Hepatocyte (in vitro differentiated cells): ENCODE measurements at regions not wholly inside any gene's neighbourhood (a gene's known extent, or its start where the extent isn't known, plus 50 kb on each side); places are given as distances from the start of the nearest gene placed in this dataset.

Source experiments
- DNase-seq: peaks from one replicate; pipeline ENCODE4 v3.0.0-alpha.2; 2016; ENCODE audit warnings: low spot score
- H2AFZ ChIP-seq: fragments of 200-600 bp; sonication (generic); 2 replicates; pipeline ENCODE4 v1.6.0; 2016; ENCODE audit warnings: antibody characterized with exemption, mild to moderate bottlenecking
- H3K27ac ChIP-seq: fragments of 200-600 bp; sonication (generic); 2 replicates; pipeline ENCODE4 v1.5.1; 2016; ENCODE audit warnings: mild to moderate bottlenecking
- H3K27me3 ChIP-seq: fragments of 200-600 bp; sonication (generic); 2 replicates; pipeline ENCODE4 v1.6.1; 2016
- H3K36me3 ChIP-seq: fragments of 200-600 bp; sonication (generic); replicated peaks from 2 replicates; pipeline ENCODE4 v1.5.1; 2016; ENCODE audit warnings: low read depth; ENCODE audit not compliant: insufficient read depth
- H3K4me1 ChIP-seq: fragments of 200-600 bp; sonication (generic); 2 replicates; pipeline ENCODE4 v1.5.1; 2016; ENCODE audit warnings: mild to moderate bottlenecking, moderate library complexity; ENCODE audit not compliant: insufficient read depth
- H3K4me2 ChIP-seq: fragments of 200-600 bp; sonication (generic); 2 replicates; pipeline ENCODE4 v1.6.0; 2016
- H3K4me3 ChIP-seq: fragments of 200-600 bp; sonication (generic); 2 replicates; pipeline ENCODE4 v1.5.1; 2016; ENCODE audit warnings: mild to moderate bottlenecking
- H3K79me2 ChIP-seq: fragments of 200-600 bp; sonication (generic); 2 replicates; pipeline ENCODE4 v1.6.0; 2017; ENCODE audit warnings: mild to moderate bottlenecking
- H3K9me2 ChIP-seq: fragments of 200-600 bp; sonication (generic); replicated peaks from 2 replicates; pipeline ENCODE4 v1.6.0; 2017; ENCODE audit warnings: mild to moderate bottlenecking; ENCODE audit not compliant: insufficient read depth
- H3K9me3 ChIP-seq: fragments of 200-600 bp; sonication (generic); 2 replicates; pipeline ENCODE4 v1.5.1; 2016; ENCODE audit warnings: low read depth, mild to moderate bottlenecking
- H4K20me1 ChIP-seq: fragments of 200-600 bp; sonication (generic); 2 replicates; pipeline ENCODE4 v1.6.0; 2016; ENCODE audit warnings: mild to moderate bottlenecking; ENCODE audit not compliant: insufficient read depth, poor library complexity, severe bottlenecking
- CTCF ChIP-seq: fragments of 200-600 bp; sonication (generic); IDR thresholded peaks from 2 replicates; pipeline ENCODE4 v1.5.1; 2016; ENCODE audit warnings: antibody characterized with exemption, mild to moderate bottlenecking; ENCODE audit not compliant: poor library complexity
- EZH2 ChIP-seq: fragments of 200-600 bp; sonication (generic); IDR thresholded peaks from 2 replicates; pipeline ENCODE4 v1.6.1; 2016; ENCODE audit warnings: antibody characterized with exemption, mild to moderate bottlenecking, borderline replicate concordance
- EZH2phosphoT487 ChIP-seq: fragments of 200-600 bp; sonication (generic); IDR thresholded peaks from one replicate; pipeline ENCODE4 v1.6.1; 2018; ENCODE audit warnings: antibody characterized with exemption, mild to moderate bottlenecking, low read depth, moderate library complexity; ENCODE audit not compliant: unreplicated experiment, severe bottlenecking
- WGBS: methylation state at CpG from one replicate; pipeline ENCODE4 v1.1.6; 2016; ENCODE audit warnings: low lambda C conversion rate; ENCODE audit errors: missing lambda C conversion rate; 5-methylcytosine and 5-hydroxymethylcytosine counted together

GRCh38 chr6:19976411-19977129, 139.4 kb downstream of the ID4 start:
- H2AFZ ChIP-seq, result no peak overlapping the region
- H3K9me2 ChIP-seq, result no peaks in the 10 kb centered on the region
- no peaks in the 10 kb centered on the region for H3K79me2 ChIP-seq
- no peaks in the 10 kb centered on the region for H3K27me3 ChIP-seq
- H3K4me2 ChIP-seq, result no peak overlapping the region
- H3K4me1 ChIP-seq, result no peaks in the 10 kb centered on the region
- TF ChIP-seq EZH2, result no peak
- TF ChIP-seq CTCF, result no peak
- TF ChIP-seq EZH2phosphoT487, result no peak
- 55% methylated on average over 12 of the region's 12 CpGs for WGBS
- H3K9me3 ChIP-seq, result no peaks in the 10 kb centered on the region
- no peaks in the 10 kb centered on the region for H4K20me1 ChIP-seq
- no peak for DNase-seq
- no peak overlapping the region for H3K27ac ChIP-seq
- no peak overlapping the region for H3K4me3 ChIP-seq
- no peaks in the 10 kb centered on the region for H3K36me3 ChIP-seq

- Histone ChIP-seq H3K9me3 (no peaks in the 10 kb centered on the region), H4K20me1 (no peaks in the 10 kb centered on the region), H3K4me3 (no peak overlapping the region), H3K4me1 (no peaks in the 10 kb centered on the region), H3K4me2 (no peak overlapping the region), H3K36me3 (no peaks in the 10 kb centered on the region), H3K27me3 (no peaks in the 10 kb centered on the region), H3K9me2 (no peaks in the 10 kb centered on the region), H3K79me2 (no peaks in the 10 kb centered on the region), H2AFZ (no peak overlapping the region), H3K27ac (no peak overlapping the region)
- TF ChIP-seq CTCF (no peak), EZH2 (no peak), EZH2phosphoT487 (no peak)
- WGBS, result 53% methylated on average over 7 of the region's 7 CpGs
- DNase-seq, result no peak
Measured at GRCh38 chr6:19979059-19979458, 141.9 kb downstream of the ID4 start.

GRCh38 chr6:19979986-19980385, 142.8 kb downstream of the ID4 start:
- no peaks in the 10 kb centered on the region for H3K9me3 ChIP-seq
- no peaks in the 10 kb centered on the region for H3K4me1 ChIP-seq
- H3K79me2 ChIP-seq, result no peaks in the 10 kb centered on the region
- TF ChIP-seq CTCF, result no peak
- no peak for TF ChIP-seq EZH2
- TF ChIP-seq EZH2phosphoT487, result no peak
- no peak overlapping the region for H3K4me3 ChIP-seq
- no peak overlapping the region for H2AFZ ChIP-seq
- H3K4me2 ChIP-seq, result no peak overlapping the region
- DNase-seq, result no peak
- WGBS, result 79% methylated on average over 1 of the region's 1 CpG
- no peaks in the 10 kb centered on the region for H3K36me3 ChIP-seq
- H3K27me3 ChIP-seq, result no peaks in the 10 kb centered on the region
- H4K20me1 ChIP-seq, result no peaks in the 10 kb centered on the region
- no peaks in the 10 kb centered on the region for H3K9me2 ChIP-seq
- H3K27ac ChIP-seq, result no peak overlapping the region
